ENCODE measurements at regions not wholly inside any gene's neighbourhood (a gene's known extent, or its start where the extent isn't known, plus 50 kb on each side); places are given as distances from the start of the nearest gene placed in this dataset.

DNA sequence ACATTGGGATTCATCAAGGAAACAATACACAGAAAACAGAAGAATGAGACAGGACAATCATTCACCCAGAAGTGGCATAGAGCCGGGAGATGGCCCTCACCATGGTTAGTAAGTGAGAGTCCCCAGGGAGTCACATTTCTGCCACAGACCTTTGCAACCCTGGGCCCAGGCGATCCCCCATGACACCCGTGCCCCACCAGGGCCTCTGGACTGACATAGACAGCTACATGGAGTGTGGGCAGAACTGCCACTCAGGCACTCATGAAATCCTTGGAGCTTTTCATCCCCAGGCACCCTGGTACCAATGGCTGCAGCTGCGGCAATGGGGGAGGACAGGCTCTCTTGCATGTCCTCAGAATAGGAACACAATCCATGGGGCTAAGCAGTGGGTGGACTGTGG is 174.5 kb upstream of the TRPC4 start:
- H3K4me3 Mint-ChIP-seq, result no peak overlapping the region
- TF ChIP-seq, protein P1, sequence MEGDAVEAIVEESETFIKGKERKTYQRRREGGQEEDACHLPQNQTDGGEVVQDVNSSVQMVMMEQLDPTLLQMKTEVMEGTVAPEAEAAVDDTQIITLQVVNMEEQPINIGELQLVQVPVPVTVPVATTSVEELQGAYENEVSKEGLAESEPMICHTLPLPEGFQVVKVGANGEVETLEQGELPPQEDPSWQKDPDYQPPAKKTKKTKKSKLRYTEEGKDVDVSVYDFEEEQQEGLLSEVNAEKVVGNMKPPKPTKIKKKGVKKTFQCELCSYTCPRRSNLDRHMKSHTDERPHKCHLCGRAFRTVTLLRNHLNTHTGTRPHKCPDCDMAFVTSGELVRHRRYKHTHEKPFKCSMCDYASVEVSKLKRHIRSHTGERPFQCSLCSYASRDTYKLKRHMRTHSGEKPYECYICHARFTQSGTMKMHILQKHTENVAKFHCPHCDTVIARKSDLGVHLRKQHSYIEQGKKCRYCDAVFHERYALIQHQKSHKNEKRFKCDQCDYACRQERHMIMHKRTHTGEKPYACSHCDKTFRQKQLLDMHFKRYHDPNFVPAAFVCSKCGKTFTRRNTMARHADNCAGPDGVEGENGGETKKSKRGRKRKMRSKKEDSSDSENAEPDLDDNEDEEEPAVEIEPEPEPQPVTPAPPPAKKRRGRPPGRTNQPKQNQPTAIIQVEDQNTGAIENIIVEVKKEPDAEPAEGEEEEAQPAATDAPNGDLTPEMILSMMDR (conservative IDR thresholded peaks at IDR 0.05), result no peak
- peaks cover 14 to 19% of the 10 kb centered on the region in 2 experiments for H3K9me3 Mint-ChIP-seq

More for the DNA sequence above, 174.5 kb upstream of the TRPC4 start:
- Histone ChIP-seq H3K9me3 (ENCODE audit: control insufficient read depth, low read depth, low read length) (no peaks in the 10 kb centered on the region), H3K27me3 (ENCODE audit: insufficient read depth, low read length) (no peaks in the 10 kb centered on the region), H3K4ac (ENCODE audit: low read depth, low read length) (no peak overlapping the region), H2AFZ (ENCODE audit: low read length) (no peak overlapping the region), H4K91ac (ENCODE audit: insufficient read length, low read depth, low read length) (no peak overlapping the region), H3T11ph (ENCODE audit: low read length) (no peak overlapping the region), H3K56ac (ENCODE audit: insufficient read length, low read depth, low read length) (no peak overlapping the region), H4K5ac (ENCODE audit: insufficient read length, low read depth, low read length) (no peak overlapping the region), H3K18ac (ENCODE audit: insufficient read length, low read depth, low read length) (no peak overlapping the region), H2BK5ac (ENCODE audit: insufficient read length, low read length) (no peak overlapping the region), H2BK12ac (ENCODE audit: insufficient read length, low read depth, low read length) (no peak overlapping the region), H3K9ac (ENCODE audit: extremely low read depth, insufficient read length, low read length) (no peak overlapping the region), H3K4me2 (ENCODE audit: insufficient read depth, insufficient read length, low read length) (no peak overlapping the region), H2BK120ac (ENCODE audit: low read depth, low read length, poor library complexity, severe bottlenecking) (no peak overlapping the region), H3K79me2 (ENCODE audit: insufficient read depth, low read length) (no peaks in the 10 kb centered on the region), H2AK5ac (ENCODE audit: insufficient read length, low read length) (no peak overlapping the region), H3K23me2 (ENCODE audit: insufficient read length, low read depth, low read length, poor library complexity, severe bottlenecking) (no peaks in the 10 kb centered on the region), H4K8ac (replicated peaks; ENCODE audit: insufficient read length, low read depth, low read length) (no peak overlapping the region), H2BK15ac (ENCODE audit: low read depth, low read length) (no peak overlapping the region), H4K20me1 (ENCODE audit: control insufficient read depth, insufficient read depth, insufficient read length) (no peaks in the 10 kb centered on the region), H3K23ac (ENCODE audit: insufficient read length, low read depth, low read length) (no peak overlapping the region), H2BK20ac (ENCODE audit: low read depth, low read length, poor library complexity, severe bottlenecking) (no peak overlapping the region), H3K4me1 (ENCODE audit: insufficient read depth, low read length) (no peaks in the 10 kb centered on the region), H3K27ac (ENCODE audit: insufficient read length, low read depth, low read length) (no peak overlapping the region), H3K14ac (ENCODE audit: insufficient read depth, low read length) (no peak overlapping the region), H3K79me1 (ENCODE audit: insufficient read depth, low read depth, low read length, poor library complexity, severe bottlenecking) (no peaks in the 10 kb centered on the region)
- Mint-ChIP-seq H3K4me1 (peaks cover 5 to 9% of the 10 kb centered on the region in 2 experiments), H3K27ac (no peak overlapping the region), H3K27me3 (ENCODE audit: low read depth) (no peaks in the 10 kb centered on the region), H3K36me3 (ENCODE audit: insufficient read depth in 1 of 3, low read depth in 3 of 3) (peaks cover 0 to 22% (median 6%) of the 10 kb centered on the region in 3 experiments; a peak in 6 of 7 replicates)
- no CpG with 5 or more reads among the region's 4 CpGs for WGBS (ENCODE audit: extremely low coverage, insufficient read length, low lambda C conversion rate)
- DNase-seq, result no peak

All from H9 (cell line).